Keratinocyte (primary cell): ENCODE measurements at regions not wholly inside any gene's neighbourhood (a gene's known extent, or its start where the extent isn't known, plus 50 kb on each side); places are given as distances from the start of the nearest gene placed in this dataset.

Experiments
- DNase-seq: peaks from one replicate; pipeline ENCODE4 v3.0.0-alpha.2; 2011; ENCODE audit warnings: low read depth, missing footprints, low spot score
- FAIRE-seq: peaks from 2 replicates; lab custom pipeline; 2011; peaks lifted over from hg19 to GRCh38; lab: Jason Lieb, UNC
- H2AFZ ChIP-seq: 2 replicates; pipeline ENCODE4 v1.6.0; 2012; ENCODE audit warnings: low read length, control low read depth, inconsistent platforms; ENCODE audit not compliant: control insufficient read depth
- H3K27ac ChIP-seq: 2 replicates; pipeline ENCODE4 v1.5.1; 2011; ENCODE audit warnings: low read length; ENCODE audit not compliant: control insufficient read depth, insufficient read depth
- H3K27me3 ChIP-seq: 3 replicates; pipeline ENCODE4 v1.6.0; 2011; ENCODE audit warnings: low read length; ENCODE audit not compliant: control insufficient read depth, insufficient read depth; ENCODE audit errors: extremely low read depth
- H3K36me3 ChIP-seq, 2 experiments: 2 replicates in 1 of 2; 3 replicates in 1 of 2; pipeline ENCODE4 v1.5.1; 2011; ENCODE audit warnings: low read length in 2 of 2, mild to moderate bottlenecking in 1 of 2; ENCODE audit not compliant: control insufficient read depth in 2 of 2, insufficient read depth in 2 of 2; ENCODE audit errors: extremely low read depth in 1 of 2
- H3K4me1 ChIP-seq: 3 replicates; pipeline ENCODE4 v1.5.1; 2011; ENCODE audit warnings: low read length; ENCODE audit not compliant: control insufficient read depth, insufficient read depth; ENCODE audit errors: extremely low read depth
- H3K4me2 ChIP-seq: 3 replicates; pipeline ENCODE4 v1.6.0; 2011; ENCODE audit warnings: low read depth, low read length; ENCODE audit not compliant: control insufficient read depth, insufficient read depth; ENCODE audit errors: extremely low read depth
- H3K4me3 ChIP-seq, 3 experiments: fragments of 200-600 bp in 1 of 3; sonication (generic) in 1 of 3; 2 replicates in 2 of 3; 3 replicates in 1 of 3; pipeline ENCODE4 v1.5.1; 2011 to 2016; ENCODE audit warnings: low read length in 3 of 3, mild to moderate bottlenecking in 3 of 3, control low read depth in 2 of 3, inconsistent platforms in 1 of 3, low read depth in 1 of 3, mixed read lengths in 1 of 3, mixed run types in 1 of 3, moderate library complexity in 1 of 3; ENCODE audit not compliant: control insufficient read depth in 2 of 3, insufficient read depth in 2 of 3; ENCODE audit errors: extremely low read depth in 1 of 3
- H3K79me2 ChIP-seq: 2 replicates; pipeline ENCODE4 v1.6.0; 2012; ENCODE audit warnings: low read length; ENCODE audit not compliant: control insufficient read depth, insufficient read depth
- H3K9ac ChIP-seq: 3 replicates; pipeline ENCODE4 v1.6.0; 2011; ENCODE audit warnings: low read length; ENCODE audit not compliant: control insufficient read depth, insufficient read depth; ENCODE audit errors: extremely low read depth
- H3K9me1 ChIP-seq: 3 replicates; pipeline ENCODE4 v1.6.0; 2011; ENCODE audit warnings: low read length; ENCODE audit not compliant: control insufficient read depth, insufficient read depth; ENCODE audit errors: extremely low read depth
- H3K9me3 ChIP-seq: 2 replicates; pipeline ENCODE4 v1.5.1; 2012; ENCODE audit warnings: low read depth, low read length; ENCODE audit not compliant: control insufficient read depth
- H4K20me1 ChIP-seq: 3 replicates; pipeline ENCODE4 v1.6.0; 2011; ENCODE audit warnings: low read length; ENCODE audit not compliant: control insufficient read depth, insufficient read depth; ENCODE audit errors: extremely low read depth
- CTCF ChIP-seq, 3 experiments: IDR thresholded peaks in 1 of 3; conservative IDR thresholded peaks in 1 of 3; optimal IDR thresholded peaks in 1 of 3; 2 replicates in 2 of 3; 3 replicates in 1 of 3; pipeline versions ENCODE3 to v1.5.1; 2011; ENCODE audit warnings: low read length in 3 of 3, mild to moderate bottlenecking in 3 of 3, moderate library complexity in 2 of 3, control low read depth in 1 of 3, inconsistent platforms in 1 of 3; ENCODE audit not compliant: insufficient read depth in 2 of 3; ENCODE audit errors: extremely low read depth in 1 of 3
- EZH2 ChIP-seq: IDR thresholded peaks from one replicate; pipeline ENCODE4 v1.6.1; 2012; ENCODE audit warnings: inconsistent platforms, mild to moderate bottlenecking, low read length, moderate library complexity
- dilution Hi-C: fragments of 300-500 bp; cut with MboI; formaldehyde crosslinking; loops from one replicate; pipeline ENCODE4 v1.7.0; 2020; ENCODE audit warnings: low sequenced_read_pairs; ENCODE audit not compliant: extremely low pct_ligation_motif_present

- Histone ChIP-seq H2AFZ (no peak overlapping the region), H3K27me3 (no peaks in the 10 kb centered on the region), H3K9me3 (no peaks in the 10 kb centered on the region), H3K4me2 (no peak overlapping the region), H3K4me1 (no peaks in the 10 kb centered on the region), H3K4me3 (no peak overlapping the region), H3K9ac (no peak overlapping the region), H3K9me1 (no peaks in the 10 kb centered on the region), H3K27ac (no peak overlapping the region), H3K79me2 (no peaks in the 10 kb centered on the region), H4K20me1 (no peaks in the 10 kb centered on the region), H3K36me3 (no peaks in the 10 kb centered on the region)
- DNase-seq (no peak), FAIRE-seq (no peak)
- TF ChIP-seq CTCF (optimal IDR thresholded peaks at IDR 0.05 in 1 of 3, IDR thresholded peaks at IDR 0.05 in 1 of 3, conservative IDR thresholded peaks at IDR 0.05 in 1 of 3; ENCODE audit: extremely low read depth in 1 of 3, insufficient read depth in 2 of 3, low read length in 3 of 3) (no peak), EZH2 (no peak)
- dilution Hi-C loops: no loop called here
Measured at GRCh38 chr16:14017886-14018285, 53.2 kb upstream of the MRTFB start.

GRCh38 chr16:14018851-14019250 lies 52.3 kb upstream of the MRTFB start:
- FAIRE-seq (no peak), DNase-seq (no peak)
- H3K9me3 ChIP-seq: no peaks in the 10 kb centered on the region
- H3K9ac ChIP-seq: no peak overlapping the region
- TF ChIP-seq EZH2: no peak
- no peak for TF ChIP-seq CTCF (optimal IDR thresholded peaks at IDR 0.05 in 1 of 3, IDR thresholded peaks at IDR 0.05 in 1 of 3, conservative IDR thresholded peaks at IDR 0.05 in 1 of 3; ENCODE audit: extremely low read depth in 1 of 3, insufficient read depth in 2 of 3, low read length in 3 of 3)
- no peak overlapping the region for H3K4me2 ChIP-seq
- H3K4me1 ChIP-seq: no peaks in the 10 kb centered on the region
- H3K9me1 ChIP-seq: no peaks in the 10 kb centered on the region
- no peak overlapping the region for H3K27ac ChIP-seq
- H4K20me1 ChIP-seq: no peaks in the 10 kb centered on the region
- H3K27me3 ChIP-seq: no peaks in the 10 kb centered on the region
- dilution Hi-C loops: no loop called here
- no peak overlapping the region for H3K4me3 ChIP-seq
- no peak overlapping the region for H2AFZ ChIP-seq
- no peaks in the 10 kb centered on the region for H3K79me2 ChIP-seq
- H3K36me3 ChIP-seq: no peaks in the 10 kb centered on the region
